ENCODE measurements at regions not wholly inside any gene's neighbourhood (a gene's known extent, or its start where the extent isn't known, plus 50 kb on each side); places are given as distances from the start of the nearest gene placed in this dataset.
"Not testable (repeated sequence)": the region's sequence is repeated elsewhere in the genome, so short reads cannot be mapped to it uniquely, and the experiment has no call there.

DNA sequence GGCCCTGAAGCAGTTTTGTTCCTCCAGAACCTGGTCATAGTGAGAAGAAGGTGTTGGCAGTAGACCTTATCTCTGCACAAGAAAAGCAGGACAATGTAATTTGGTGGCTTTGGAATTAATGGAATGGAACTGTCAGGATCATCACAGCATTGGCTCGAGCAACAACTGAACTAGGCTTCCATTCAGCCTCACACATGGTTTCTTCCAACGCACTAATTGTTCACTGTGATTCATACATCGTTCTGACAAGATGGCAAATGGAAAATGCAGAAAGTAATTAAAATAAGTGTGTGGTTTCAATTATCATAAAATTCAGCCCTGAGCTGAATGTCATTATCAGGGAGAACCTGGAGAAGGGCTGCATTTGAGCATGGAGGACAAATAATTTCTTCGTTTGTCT, 80.6 kb downstream of the MFSD1 start:
- DNase-seq: no peak

DNA sequence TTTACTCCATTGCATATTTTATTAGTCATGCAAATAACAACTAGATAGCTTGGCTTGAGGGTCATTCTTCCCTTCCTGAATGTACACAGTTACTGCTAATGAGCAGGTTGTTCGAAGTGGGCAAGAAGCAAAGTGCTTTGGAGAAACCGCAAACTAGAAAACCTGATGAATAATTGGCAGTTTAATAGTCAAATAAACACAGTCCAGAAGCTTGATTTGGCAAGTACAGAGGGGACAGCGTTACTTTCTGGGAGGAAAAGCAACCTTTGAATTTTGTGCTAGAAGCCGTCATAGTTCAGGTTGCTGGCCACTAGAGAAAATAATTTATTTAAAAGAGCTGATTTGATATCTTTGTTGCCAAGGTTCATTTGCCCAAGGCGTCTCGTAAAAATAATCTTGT, 94.9 kb downstream of the MFSD1 start:
- DNase-seq: no peak

DNA sequence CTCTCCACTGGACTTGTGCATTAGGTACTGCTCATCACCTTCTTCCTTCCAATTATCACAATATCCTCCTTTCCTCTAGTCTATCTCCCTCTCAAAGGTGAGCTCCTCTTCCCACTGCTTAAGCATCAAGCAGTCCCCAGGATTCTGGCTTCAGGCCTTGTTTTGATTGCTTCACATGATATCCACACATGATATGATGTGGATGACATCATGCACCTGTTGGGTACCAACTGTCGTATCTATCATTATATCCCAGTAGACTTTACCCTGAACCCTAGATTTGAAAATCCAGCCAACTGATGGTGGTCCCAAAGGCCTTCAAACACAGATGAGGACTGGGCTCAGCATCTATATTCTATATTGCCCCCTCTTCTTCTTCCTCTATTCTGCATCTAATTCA, 104.9 kb downstream of the MFSD1 start:
- no peak for DNase-seq

DNA sequence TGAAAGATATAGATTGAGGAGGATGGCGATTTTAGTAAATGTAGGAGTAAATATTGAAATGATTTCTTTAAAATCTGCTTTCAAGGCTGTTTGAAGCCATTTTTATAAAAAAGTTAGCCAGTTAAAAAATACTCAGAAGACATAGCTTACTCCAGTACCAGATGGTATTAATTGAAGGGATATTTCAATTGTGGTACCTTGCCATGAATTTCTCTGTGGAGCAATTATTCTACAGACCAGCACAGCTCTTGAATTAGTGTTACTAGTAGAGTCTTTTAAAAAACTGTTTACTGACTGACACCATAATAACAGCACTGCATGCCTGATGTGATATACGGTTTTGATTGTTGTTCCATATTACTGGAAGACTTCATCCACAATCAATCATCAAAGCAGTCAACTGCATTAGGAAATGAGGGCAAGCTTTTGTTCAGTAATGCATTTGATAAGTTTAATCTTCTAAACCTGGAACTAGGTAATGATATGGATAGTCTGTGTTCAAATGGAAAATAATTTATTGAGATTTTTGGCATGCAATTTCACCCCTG, 106.4 kb downstream of the MFSD1 start:
- DNase-seq: no peak

DNA sequence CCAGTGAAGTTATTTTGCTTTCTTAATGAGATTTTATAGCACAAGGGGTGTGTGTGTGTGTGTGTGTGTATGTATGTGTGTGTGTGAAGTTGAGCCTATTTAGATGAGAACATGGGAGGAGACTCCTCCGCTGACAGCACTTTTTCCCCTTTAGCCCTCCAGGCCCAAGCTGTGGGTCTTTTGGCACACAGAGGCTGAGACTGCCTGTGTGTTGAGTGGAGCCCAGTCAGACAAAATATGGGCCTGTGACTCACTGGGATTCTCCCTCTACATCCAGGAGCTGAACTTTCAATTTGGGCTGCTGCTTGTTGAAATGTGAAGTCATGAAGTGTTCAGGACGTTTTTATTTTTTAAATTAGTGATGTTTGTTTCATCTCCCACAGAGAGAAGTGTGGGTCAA, 108.0 kb downstream of the MFSD1 start:
- DNase-seq: no peak

DNA sequence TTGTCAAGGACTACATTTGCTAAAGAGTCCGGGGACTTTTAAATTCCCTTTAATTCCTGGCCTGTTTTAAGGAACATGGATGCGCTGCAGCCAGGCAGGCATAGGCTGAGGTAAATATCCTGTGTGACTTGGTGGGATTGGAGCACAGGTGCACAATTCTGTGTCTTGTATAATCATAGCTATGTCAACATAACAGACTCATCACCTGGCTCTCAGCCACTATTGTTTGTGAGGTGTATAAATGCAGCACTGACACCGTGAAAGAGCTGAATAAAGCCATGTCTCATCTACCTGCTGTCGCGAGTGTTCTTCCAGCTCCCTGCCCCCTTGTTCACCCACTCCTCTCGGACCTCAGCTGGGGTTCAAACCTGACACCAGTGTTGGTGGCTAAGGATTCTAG, 109.7 kb downstream of the MFSD1 start:
- no peak for DNase-seq

DNA sequence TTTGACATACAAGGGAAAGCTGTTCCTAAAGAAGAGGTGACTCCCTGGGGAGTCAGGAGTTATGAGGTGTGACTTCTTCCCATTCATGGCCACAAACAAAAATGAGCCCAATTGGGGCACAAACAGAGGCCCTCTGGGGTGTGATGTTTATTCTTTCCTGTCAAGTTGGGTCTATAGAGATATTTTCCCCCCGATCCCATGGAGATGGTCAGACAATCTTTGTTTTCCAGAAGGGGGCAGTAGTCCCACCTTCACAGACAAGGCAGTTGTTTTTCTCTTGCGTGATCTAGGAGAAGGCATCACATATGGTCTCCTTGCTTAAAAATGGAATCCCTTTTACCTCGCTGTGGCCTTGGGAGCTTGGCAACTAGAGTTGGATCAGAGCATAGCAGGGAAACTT, 110.3 kb downstream of the MFSD1 start:
- no peak for DNase-seq

DNA sequence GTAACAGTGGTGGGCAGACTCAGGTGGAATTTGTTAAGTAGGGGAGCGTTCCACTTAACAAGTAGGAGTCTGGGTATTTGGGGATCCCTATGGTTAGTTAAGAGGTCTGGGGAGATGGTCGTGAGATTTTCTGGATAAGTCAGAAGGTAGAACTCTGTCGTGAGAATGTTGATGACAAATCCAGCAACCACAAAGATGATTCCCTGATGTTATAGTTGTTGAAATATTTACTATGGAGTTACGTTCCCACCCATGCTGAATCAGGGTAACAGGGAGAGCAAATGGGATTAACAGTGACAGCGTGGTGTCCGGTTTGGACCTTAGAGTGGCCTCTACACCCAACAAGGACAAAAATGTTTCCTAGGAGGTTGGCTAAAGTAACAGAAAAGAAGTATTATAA, 110.8 kb downstream of the MFSD1 start:
- no peak for DNase-seq

DNA sequence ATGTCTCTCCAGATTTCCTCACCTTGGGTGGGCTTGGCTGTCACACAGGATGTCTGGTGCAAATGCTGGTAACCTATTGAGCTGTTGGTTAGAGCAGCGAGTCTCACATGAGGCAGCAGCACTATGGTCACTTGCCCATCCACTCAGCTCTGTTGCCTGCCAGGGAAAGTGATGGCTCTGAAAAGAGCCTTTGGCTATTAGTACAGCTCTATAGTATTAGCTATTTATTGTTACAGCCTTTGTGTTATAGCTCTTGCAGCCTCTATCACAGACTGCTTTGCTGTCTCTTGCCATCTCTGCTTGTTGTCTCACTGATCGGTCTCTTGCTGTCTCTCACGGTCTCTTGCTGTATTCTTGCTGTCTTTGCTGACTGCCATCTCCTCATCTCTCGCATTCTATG, 114.3 kb downstream of the MFSD1 start:
- no peak for DNase-seq

DNA sequence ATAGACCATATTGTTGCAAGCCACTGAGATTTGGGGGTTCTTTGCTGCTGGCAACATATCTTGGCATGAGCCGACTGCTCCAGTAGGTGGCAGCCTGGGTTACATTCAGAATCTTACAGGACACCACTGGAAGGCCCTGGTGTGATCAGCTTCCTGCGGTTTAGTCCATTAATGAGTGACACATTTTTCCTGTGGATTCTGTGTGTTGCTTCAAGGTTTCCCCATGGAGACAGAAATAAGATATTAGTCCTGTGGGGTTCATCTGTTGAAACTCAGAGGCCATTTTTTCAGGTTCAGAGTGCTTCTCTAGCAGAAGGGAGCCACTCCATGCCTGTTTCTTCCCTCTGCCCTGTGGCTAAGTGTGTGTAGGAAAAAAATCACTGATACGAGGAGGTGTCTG, 116.2 kb downstream of the MFSD1 start:
- DNase-seq: no peak

DNA sequence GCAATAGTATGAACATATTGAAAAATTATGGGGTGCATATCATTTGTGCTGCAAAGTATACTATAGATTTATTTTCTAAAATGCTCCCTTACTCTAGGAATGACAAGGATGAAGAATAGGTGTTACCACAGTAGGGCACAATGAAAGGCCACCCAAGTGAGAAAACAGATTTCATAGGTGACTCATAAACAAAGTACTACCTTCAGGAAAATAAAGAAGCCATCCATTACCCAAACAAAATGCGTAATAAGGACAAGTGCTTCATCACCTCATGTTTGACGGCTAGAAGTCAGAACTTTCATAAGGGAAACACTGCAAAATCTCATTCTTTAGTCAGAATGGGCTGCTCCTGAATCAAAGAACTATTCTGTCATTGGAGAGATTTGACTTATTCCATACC, 116.6 kb downstream of the MFSD1 start:
- DNase-seq: no peak

DNA sequence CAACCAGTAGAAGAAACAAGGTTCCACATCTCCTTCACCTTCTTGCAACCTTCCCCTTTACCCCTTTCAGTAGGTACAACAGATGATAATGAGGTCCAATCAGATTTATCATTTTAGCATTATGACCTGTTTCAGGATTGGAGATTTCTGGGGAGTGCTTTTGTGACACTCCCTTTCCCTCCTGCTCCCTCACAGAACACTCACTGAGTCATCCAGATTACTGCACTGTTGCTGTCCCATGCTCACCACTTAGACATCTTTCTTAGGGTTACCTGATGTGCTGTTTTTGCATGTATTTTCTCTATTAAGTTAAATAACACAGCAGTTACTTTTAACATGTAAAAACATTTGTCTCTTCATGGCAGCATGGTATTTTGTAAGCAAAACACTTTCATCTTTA, 118.5 kb downstream of the MFSD1 start:
- no peak for DNase-seq

DNA sequence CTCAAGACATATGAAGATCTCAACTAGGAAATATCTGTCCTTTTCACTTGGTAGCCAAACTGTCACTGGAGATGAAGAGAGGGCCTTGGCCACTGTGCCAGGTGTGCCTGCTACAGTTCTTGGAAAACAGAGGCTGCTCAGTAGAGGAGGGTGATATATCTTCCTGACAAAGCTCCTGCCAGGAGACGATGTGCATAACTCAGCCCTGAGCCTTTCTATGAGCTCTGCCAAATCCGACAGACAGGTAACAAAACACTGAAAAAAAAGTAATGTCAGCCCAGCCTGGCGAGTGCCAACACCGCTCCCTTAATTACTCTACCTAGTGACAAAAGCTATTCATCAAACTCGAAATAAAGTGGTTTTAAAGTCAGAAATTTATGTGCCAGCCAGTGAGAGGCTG, 123.2 kb downstream of the MFSD1 start:
- DNase-seq: no peak

DNA sequence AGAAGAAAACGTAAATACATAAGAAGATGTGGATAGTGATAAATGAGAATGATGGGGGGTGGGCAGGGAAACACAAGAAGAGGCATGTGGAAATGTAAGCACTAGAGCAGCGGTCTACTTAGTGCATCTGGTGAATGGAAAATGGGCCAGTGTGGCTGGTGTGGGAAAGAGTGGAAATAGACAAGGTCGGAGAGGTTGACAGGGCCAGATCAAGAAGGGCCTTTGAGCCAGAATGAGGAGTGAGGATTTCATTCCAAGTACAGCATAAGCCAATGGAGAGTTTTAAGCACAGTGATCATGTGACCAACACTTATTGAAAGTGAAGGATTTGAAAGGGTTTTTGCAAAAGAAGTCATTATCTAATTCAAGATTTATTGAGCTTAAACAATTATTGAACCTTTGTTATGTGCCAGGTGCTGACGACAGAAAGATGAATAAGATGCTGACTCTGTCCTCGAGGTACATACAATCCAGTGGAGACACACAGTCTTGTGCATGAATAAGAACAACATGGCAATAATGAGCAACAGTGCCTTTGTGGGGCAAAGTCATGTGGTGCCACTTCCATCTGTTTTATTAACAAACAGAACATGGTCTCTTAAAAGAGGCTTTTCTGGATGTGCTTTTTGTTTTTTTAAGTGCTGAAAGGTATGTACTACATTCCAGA, 124.1 kb downstream of the MFSD1 start:
- DNase-seq: no peak

DNA sequence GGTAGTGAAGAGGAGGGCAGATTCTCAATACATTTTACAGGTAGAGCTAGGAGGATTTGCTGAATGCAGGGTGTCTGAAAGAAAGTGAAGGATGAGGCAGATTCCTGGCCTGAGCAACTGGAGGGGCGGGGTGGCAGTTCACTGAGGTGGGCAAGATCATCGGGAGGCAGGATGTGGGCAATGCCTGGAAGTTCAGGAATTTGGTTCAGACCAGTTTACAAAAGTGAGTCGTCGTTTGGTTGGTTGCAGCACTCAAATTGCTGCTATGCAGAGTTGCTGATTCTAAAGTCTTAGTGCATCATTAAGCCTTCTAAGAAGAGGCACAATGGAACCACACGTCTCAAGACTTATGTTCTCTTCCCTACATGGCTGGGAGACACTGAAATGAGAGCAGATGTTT, 134.0 kb downstream of the MFSD1 start:
- no peak for DNase-seq

DNA sequence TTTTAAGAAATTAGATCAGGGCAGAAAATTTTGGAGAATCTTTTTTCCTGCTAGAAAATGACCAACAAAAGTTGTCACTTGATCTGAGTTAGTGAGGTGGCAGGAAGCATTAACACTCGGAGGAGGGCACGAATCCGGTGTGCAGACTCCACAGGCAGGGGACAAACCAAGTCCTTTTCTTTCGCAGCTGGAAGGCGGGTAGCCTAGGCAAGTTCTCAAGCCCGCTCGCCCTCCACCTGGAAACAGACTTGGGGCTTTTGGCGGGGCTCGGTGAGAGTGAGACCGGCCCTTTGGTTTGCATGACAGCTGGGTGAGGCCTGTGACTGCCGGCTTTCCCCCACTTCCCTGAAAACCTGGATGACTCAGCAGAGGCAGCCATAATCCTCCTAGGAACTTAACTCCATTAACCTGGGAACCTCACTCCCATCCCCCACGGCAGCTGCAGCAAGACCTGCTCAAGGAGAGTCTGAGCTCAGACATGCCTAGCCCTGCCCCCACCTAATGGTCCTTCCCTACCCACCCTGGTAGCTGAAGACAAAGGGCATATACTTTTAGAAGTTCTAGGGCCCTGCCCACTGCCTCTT, 134.8 kb downstream of the MFSD1 start:
- no peak for DNase-seq

DNA sequence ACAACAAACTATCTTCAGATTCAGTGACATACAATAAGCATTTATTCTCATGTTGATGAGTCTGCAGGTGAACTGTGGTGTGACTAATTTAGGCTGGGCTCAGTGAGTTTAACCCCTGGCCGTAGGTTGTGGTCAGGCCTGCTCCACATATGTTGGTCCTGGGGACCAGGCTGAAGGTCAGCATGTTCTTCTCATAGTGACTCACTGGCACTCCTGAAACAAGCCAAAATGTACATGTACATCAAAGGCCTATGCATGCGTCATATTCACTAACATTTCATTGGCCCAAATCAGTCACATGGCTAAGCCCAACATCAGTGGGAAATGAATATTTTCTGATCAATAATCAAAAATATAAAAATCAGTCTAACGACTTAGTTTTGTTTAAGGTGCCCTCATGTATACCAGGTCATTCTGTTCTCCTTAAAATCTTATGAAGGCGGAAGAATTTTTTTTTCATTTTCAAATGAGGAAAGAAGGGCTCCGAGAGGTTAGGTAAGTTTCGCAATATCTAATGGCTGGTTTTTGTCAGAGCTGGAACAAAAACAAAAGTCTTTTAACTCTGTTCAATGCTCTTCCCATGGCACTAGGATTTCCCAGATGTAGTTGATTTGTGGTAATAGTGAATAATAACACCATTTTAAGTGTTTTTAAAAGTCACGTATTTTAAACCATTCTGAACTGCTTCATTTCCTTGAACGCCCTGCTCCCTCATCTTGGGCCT, 148.5 kb downstream of the MFSD1 start:
- DNase-seq: no peak

DNA sequence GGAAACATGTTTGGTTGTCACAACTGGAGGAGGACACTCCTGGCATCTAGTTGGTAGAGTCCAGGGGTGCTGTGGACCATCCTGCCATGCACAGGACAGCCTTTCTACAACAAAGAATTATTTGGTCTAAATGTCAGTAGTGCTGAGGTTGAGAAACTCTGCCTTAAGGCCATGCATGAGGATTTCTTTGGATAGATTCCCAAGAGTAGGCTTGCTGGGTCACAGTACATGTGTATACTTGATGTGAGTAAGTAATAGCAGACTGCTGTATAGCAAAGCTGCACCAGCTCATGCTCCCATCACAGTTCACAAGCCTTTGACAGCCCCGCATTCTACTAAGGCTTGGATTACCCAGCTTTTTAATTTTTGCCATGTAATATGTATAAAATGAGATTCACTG, 151.3 kb downstream of the MFSD1 start:
- no peak for DNase-seq

DNA sequence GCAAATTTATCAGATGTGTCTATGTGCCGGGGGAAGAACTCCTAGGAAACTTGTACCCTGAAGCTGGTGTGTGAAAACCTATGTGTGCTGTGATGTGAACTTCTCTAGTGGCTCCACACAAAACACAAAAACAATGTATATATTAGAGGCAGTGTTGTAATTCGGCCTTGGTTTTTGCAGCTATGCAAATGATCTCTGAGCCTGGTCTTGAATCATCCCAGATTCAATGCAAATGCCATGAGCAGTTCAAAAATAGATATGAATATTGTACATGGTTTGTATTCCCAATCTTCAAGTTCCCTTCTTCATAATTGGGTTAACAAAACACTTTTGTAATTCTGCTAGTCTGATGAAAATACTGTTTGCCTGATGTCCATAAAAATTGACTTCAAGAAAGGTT, 152.6 kb downstream of the MFSD1 start:
- no peak for DNase-seq

DNA sequence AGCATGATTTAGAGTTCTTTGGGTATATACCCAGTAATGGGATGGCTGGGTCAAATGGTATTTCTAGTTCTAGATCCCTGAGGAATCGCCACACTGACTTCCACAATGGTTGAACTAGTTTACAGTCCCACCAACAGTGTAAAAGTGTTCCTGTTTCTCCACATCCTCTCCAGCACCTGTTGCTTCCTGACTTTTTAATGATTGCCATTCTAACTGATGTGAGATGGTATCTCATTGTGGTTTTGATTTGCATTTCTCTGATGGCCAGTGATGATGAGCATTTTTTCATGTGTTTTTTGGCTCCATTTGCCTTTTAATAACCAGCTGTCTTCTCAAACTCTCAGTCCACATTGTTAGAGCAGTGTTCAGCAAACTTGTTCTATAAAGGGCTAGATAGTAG, 155.9 kb downstream of the MFSD1 start:
- not testable (repeated sequence) for DNase-seq

DNA sequence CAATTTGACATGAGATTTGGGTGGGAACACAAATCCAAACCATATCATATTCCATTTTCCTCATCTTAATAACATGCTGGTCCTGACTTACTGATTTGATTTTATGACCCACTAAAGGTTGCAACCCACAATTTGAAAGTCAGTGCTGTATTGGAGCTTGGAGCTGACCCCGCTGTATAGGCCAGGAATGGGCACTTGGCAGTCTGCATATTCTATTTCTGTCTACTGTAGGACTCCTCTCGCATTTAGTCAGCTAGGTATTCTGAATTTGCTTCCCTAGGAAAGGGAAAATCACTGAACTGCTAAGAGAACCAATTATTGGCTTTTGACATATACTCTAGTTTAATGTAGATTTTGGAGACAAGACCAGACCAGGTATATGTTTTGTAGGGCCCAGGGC, 157.0 kb downstream of the MFSD1 start:
- no peak for DNase-seq

DNA sequence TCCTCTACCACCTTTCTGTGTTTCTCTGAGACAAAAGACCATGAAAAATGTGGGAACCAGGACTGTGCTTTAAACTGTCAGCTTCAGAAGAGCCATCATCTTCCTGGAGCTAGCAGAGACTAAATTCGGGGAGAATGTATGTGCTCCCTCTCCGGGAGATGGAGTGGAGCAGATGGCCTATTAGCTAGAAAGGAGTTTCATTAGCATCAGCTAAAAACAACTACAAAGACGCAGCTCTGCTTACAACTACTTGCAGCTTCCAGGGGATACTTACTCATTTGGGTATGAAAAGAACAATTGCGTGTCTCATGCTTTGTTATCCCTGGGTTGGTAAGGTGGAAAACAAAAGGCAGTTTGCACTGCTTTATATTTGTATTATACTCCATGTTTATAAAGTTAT, 159.6 kb downstream of the MFSD1 start:
- DNase-seq: no peak

DNA sequence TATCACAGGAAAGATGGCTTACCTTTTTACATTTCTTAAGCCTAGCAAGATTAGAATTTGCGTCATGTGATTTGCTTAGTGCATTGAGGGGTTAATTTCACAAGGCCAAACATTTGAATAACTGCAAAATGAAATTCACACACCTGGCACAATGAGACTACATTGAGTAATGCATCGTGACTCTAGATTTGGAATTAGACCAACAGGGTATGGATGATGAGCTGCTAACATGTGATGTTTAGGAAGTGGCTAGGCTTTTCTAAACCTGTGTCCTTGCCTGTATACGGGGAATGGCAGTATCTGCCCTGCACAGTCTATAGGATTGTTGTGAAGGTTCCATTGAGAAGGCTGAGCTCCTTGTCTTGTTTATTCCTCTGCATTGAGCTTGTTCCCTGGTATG, 160.1 kb downstream of the MFSD1 start:
- no peak for DNase-seq

DNA sequence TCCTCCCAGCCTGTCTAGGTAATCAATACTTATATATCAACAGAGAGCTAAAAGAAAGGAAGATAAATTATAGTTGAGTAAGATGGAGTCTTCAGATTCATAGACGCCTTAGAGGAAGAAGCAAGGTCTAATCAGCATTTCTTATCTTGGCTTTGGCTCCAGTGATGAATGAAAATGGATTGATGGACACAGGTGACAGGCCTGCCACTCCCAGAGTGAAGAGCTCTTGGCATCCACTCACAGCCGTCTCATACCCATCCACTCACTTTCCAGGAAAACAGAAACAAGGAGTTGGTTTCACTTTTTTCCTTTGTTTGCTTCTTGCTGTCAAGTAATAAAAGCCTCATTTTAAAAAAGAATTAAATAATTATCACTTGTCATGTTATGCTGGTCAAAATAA, 168.2 kb downstream of the MFSD1 start:
- DNase-seq: no peak
